Astrocyte (in vitro differentiated cells and primary cell): ENCODE measurements at regions not wholly inside any gene's neighbourhood (a gene's known extent, or its start where the extent isn't known, plus 50 kb on each side); places are given as distances from the start of the nearest gene placed in this dataset.

Source experiments
- CTCF ChIP-seq: IDR thresholded peaks from 2 replicates; pipeline ENCODE4 v1.5.1; 2011; ENCODE audit warnings: low read depth, mild to moderate bottlenecking, inconsistent platforms, low read length, moderate library complexity; ENCODE audit not compliant: insufficient read depth
- EZH2 ChIP-seq: IDR thresholded peaks from 2 replicates; pipeline ENCODE4 v1.6.1; 2012; ENCODE audit warnings: mild to moderate bottlenecking, low read length, inconsistent platforms; ENCODE audit not compliant: insufficient read depth

DNA sequence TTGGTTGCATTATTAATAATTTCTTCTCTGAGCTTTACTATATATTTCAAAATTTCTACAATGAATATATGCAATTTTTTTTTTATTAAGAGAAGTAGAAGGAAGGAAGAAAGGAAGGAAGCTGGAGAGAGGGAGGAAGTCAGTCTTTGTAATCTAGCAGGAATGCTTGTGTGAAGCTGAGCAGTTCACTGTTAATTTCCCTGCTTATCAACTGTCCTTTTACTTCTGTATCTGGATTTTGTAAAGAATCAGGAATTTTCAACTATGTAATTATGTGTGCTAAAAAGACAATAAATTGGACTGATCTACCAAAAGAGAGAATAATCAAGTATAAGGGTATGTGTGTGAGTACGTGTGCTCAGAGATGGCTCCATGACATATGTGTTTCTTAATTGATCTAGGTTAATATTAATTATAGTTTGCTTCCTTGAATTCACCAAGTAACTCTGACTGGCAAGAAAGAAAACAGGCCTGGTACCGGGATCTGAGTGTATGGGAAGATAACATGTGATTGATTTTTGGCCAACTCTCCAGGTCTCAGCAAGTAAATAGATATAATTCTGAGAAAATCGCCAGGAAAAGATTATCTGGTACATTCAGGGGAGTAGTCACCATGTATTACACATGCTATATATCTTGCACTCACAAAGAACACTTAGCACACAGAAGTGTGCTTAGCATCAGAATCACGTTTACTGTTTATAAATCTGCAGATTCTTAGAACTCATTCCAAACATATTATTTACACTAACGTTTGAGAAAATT is 1758.8 kb upstream of the WWC1 start:
- TF ChIP-seq CTCF = no peak
- no peak for TF ChIP-seq EZH2
